Activated CD4-positive, alpha-beta T cell treated with anti-CD3 and anti-CD28 coated beads for 36 hours (primary cell): ENCODE measurements at regions not wholly inside any gene's neighbourhood (a gene's known extent, or its start where the extent isn't known, plus 50 kb on each side); places are given as distances from the start of the nearest gene placed in this dataset.

Source experiments
- ATAC-seq: fragments of 200-7000 bp; cut with Tn5 transposase; one replicate; pipeline ENCODE4 v1.10.0; 2021; ENCODE audit warnings: mild to moderate bottlenecking, moderate library complexity
- CTCF ChIA-PET: fragments of 350-600 bp; sonication (Branson Sonifier 250); formaldehyde crosslinking; loops from one replicate; lab custom pipeline; 2021; ENCODE audit warnings: antibody characterized with exemption; lab: Charles Lee
- POLR2A ChIA-PET: fragments of 350-600 bp; sonication (Branson Sonifier 250); formaldehyde crosslinking; loops from one replicate; lab custom pipeline; 2021; ENCODE audit warnings: antibody characterized with exemption, inconsistent platforms; lab: Charles Lee
- DNase-seq: peaks from one replicate; pipeline ENCODE4 v3.0.0-alpha.2; 2020
- H3K27ac Mint-ChIP-seq: one replicate; pipeline ENCODE4 v1.8.0; 2021; ENCODE audit warnings: mixed read lengths
- H3K27me3 Mint-ChIP-seq: one replicate; pipeline ENCODE4 v1.8.0; 2021; ENCODE audit warnings: mixed read lengths
- H3K36me3 Mint-ChIP-seq: one replicate; pipeline ENCODE4 v1.8.0; 2021; ENCODE audit warnings: low read depth, mixed read lengths
- H3K4me1 Mint-ChIP-seq: one replicate; pipeline ENCODE4 v1.8.0; 2021; ENCODE audit warnings: mixed read lengths
- H3K4me3 Mint-ChIP-seq: one replicate; pipeline ENCODE4 v1.8.0; 2021; ENCODE audit warnings: mild to moderate bottlenecking, moderate library complexity, mixed read lengths
- H3K9me3 Mint-ChIP-seq: one replicate; pipeline ENCODE4 v1.8.0; 2021; ENCODE audit warnings: low read depth, mixed read lengths
- intact Hi-C, 2 experiments: fragments of 100-400 bp; cut with DNase I in 1 of 2; cut with micrococcal nuclease in 1 of 2; formaldehyde crosslinking; loops; one replicate each; pipeline versions ENCODE4 v1.14.2 to v1.15.1; 2022 to 2024; cut with DNase I, micrococcal nuclease

DNA sequence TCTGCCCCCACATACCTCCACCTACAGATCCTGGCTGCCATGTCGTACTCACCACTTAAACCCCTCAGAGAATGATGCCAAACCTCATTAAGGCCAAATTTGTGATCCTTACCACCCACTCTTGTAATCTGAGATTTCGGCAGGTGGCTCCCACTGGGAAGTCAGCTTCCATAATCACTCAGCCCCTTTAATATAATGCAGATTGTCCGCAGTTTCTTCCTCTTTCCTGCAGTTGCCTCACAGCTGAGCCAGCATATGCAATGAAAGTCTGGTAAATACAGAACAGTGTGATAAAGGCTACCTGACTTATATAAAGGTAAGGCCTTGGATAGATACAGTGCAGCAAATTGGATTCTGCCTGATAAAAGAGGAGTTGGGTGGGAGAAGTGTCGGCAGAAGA lies 515.2 kb upstream of the TENM4 start:
- no peak overlapping the region for H3K4me3 Mint-ChIP-seq
- no peaks in the 10 kb centered on the region for H3K4me1 Mint-ChIP-seq
- DNase-seq (no peak), ATAC-seq (no peak)
- H3K27ac Mint-ChIP-seq = no peak overlapping the region
- POLR2A ChIA-PET = no interaction called here
- H3K9me3 Mint-ChIP-seq = peaks cover 13% of the 10 kb centered on the region
- H3K36me3 Mint-ChIP-seq = no peaks in the 10 kb centered on the region
- intact Hi-C loops = no loop called here
- H3K27me3 Mint-ChIP-seq = no peaks in the 10 kb centered on the region
- CTCF ChIA-PET = no interaction called here

DNA sequence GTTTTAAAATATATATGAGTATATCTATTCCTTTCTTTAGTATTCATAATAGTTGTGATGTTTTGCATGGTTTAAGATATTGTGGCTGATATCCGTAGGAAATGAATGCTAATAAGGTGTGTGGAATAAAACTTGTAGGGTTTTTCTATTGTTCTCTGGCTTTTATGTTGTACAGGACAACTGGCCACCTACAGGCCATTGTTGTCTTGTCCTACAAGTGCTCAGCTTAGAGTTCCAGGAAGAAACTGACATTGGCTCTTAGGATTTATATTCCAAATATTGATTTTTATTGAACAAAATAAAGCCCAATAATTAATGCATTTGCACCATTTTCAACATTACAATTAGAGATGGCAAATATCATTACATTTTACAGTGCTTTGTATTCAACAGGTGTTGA lies 512.8 kb upstream of the TENM4 start:
- no peak for ATAC-seq
- no peak overlapping the region for H3K27ac Mint-ChIP-seq
- CTCF ChIA-PET = no interaction called here

DNA sequence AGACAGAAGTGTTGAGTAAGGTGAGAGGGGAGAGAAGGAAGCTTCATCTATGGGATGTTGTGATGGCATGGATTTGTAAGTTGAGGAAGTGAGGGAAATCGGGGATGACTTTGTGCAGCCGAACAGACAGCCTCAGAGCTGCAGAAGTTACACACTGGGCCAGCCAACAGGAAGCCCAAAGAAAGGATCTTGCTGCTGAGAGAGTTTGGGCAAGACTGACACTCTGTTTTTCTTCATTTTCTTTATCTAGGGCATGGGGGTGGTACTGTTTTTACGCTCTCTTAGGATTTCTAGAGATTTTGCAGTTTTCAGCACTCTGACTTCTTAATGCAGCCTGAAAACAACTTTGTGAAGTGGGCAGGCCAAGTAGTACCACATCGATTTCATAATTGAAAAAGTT lies 509.9 kb upstream of the TENM4 start:
- H3K27ac Mint-ChIP-seq = no peak overlapping the region
- POLR2A ChIA-PET = no interaction called here
- H3K4me1 Mint-ChIP-seq = no peaks in the 10 kb centered on the region
- intact Hi-C loops = no loop called here
- no peaks in the 10 kb centered on the region for H3K36me3 Mint-ChIP-seq
- DNase-seq = no peak
- H3K9me3 Mint-ChIP-seq = peaks cover 5% of the 10 kb centered on the region
- CTCF ChIA-PET = no interaction called here
- ATAC-seq = no peak
- no peak overlapping the region for H3K4me3 Mint-ChIP-seq
- no peaks in the 10 kb centered on the region for H3K27me3 Mint-ChIP-seq

More for the DNA sequence above, 512.8 kb upstream of the TENM4 start:
- POLR2A ChIA-PET = no interaction called here
- H3K4me1 Mint-ChIP-seq = no peaks in the 10 kb centered on the region
- no peaks in the 10 kb centered on the region for H3K36me3 Mint-ChIP-seq
- peaks cover 6% of the 10 kb centered on the region for H3K9me3 Mint-ChIP-seq
- DNase-seq = no peak
- no peaks in the 10 kb centered on the region for H3K27me3 Mint-ChIP-seq
- intact Hi-C loops = no loop called here
- no peak overlapping the region for H3K4me3 Mint-ChIP-seq

DNA sequence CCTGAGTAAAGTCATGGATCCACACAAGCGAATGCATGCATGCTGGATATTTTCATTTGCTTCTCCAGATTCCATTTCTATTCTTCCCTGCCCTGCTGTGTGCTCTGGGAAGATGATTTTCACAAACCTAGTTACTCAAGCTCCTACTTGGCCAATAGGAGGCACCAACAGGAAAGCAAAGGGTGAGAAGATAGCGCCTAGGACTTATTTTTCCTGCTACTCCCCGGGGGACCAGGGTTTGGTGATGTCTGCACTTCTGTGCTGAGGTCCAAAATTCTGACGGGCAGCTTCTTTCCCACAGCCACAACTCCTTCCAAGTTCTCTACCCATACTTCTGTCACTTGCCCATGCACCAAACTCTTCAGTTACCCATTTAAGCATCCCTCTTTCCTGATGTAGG lies 509.3 kb upstream of the TENM4 start:
- DNase-seq (no peak), ATAC-seq (no peak)
- no peaks in the 10 kb centered on the region for H3K4me1 Mint-ChIP-seq
- no peak overlapping the region for H3K4me3 Mint-ChIP-seq
- no peaks in the 10 kb centered on the region for H3K36me3 Mint-ChIP-seq
- peaks cover 5% of the 10 kb centered on the region for H3K9me3 Mint-ChIP-seq
- intact Hi-C loops = no loop called here
- no peak overlapping the region for H3K27ac Mint-ChIP-seq
- CTCF ChIA-PET = no interaction called here
- POLR2A ChIA-PET = no interaction called here
- no peaks in the 10 kb centered on the region for H3K27me3 Mint-ChIP-seq

DNA sequence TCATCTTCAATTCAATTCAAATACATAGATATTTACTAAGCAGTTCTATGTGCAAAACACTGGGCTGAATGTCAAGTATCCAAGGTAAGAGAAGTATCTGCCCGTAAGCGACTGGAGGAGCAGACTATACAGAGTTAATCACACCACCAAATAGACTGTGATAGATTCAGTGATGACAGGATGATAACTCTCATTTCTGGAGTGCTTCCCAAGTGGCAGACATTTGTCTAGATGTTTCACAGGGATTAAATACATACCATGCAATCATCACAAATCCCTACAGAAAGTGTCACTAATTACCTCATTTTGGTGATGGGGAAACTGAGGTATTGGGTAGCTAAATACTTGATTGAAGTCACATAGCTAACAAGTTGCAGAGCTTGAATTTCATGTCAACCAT lies 508.7 kb upstream of the TENM4 start:
- CTCF ChIA-PET = no interaction called here
- POLR2A ChIA-PET = no interaction called here
- intact Hi-C loops = no loop called here
- Mint-ChIP-seq H3K9me3 (peaks cover 4% of the 10 kb centered on the region), H3K4me1 (no peaks in the 10 kb centered on the region), H3K4me3 (no peak overlapping the region), H3K27me3 (no peaks in the 10 kb centered on the region), H3K27ac (no peak overlapping the region), H3K36me3 (no peaks in the 10 kb centered on the region)
- ATAC-seq (no peak), DNase-seq (no peak)

DNA sequence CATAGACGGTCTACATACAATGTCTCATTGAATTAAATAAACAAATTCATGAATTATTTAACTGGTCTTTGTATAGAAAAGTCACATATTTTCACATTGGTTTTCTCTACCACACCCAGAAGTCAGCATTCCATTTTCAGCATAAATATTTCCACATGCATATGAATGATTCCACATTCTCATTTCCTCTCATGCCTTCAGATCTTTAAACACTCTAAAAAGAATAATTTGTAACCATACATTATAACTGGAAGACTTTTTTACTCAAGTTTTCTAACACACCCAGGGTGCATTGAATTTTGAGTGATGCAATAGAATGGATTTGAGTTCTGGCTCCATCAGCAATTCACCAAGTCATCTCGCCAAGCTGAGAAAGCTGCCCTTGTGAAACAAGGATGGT lies 501.8 kb upstream of the TENM4 start:
- POLR2A ChIA-PET = no interaction called here
- no peak for ATAC-seq
- Mint-ChIP-seq H3K4me3 (no peak overlapping the region), H3K4me1 (no peaks in the 10 kb centered on the region), H3K36me3 (no peaks in the 10 kb centered on the region), H3K27ac (no peak overlapping the region), H3K27me3 (no peaks in the 10 kb centered on the region), H3K9me3 (peaks cover 2% of the 10 kb centered on the region)
- DNase-seq = no peak
- intact Hi-C loops = no loop called here
- CTCF ChIA-PET = no interaction called here

DNA sequence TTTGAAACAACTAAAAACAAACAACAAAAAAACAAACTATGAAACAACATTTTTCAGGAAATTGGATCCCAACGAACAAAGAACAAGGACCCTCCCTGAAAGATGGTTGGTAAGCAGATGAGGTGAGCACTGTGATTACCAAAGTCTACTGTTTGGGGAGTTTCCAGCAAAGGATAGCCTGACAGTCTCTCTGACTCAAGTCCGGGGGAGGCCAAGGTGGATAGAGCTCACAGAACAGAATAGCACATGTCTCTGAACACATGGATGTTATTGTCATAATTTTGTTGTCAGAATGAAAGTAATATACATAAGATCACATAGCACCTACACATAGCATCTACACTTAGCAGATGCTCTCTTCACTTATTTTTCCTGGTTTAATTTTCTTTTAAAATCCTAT lies 501.3 kb upstream of the TENM4 start:
- intact Hi-C loops = no loop called here
- H3K4me1 Mint-ChIP-seq = no peaks in the 10 kb centered on the region

DNA sequence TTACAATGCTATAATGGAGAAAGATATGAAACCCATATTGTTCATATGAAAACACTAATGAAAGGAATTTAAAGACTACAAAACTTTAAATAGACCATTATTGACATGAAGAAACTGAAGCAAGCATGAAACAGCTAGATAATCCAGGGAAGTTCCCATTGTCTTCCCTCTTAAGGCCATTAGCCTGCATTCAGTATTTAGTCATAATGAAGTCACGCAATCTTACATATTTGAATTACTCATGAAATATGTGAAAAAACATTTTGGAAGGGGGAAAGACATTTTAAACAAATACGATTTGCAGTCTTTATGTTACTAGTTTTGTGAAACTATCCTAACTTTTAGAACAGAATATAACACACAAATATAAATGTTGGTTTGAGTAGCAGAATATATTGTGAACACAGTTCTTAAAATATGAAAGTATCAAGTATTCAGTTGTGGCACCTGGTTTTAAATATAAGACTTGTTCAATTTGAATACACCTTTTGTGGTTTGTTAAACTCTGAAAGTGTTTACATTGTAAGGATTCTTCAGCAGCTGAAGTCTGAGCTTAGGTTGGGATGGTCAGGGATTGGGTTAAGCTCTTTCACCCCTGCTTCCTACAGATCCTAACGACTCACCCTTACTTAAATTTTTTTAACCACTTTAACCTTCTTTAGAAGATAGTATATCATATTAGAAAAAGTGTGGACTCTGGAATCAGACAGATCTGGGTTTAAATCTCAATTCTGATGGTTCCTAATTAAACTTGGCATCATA lies 500.3 kb upstream of the TENM4 start:
- intact Hi-C loops = no loop called here
- H3K27me3 Mint-ChIP-seq = no peaks in the 10 kb centered on the region
- H3K27ac Mint-ChIP-seq = no peak overlapping the region
- no peaks in the 10 kb centered on the region for H3K36me3 Mint-ChIP-seq
- no peak overlapping the region for H3K4me3 Mint-ChIP-seq
- CTCF ChIA-PET = interaction anchor here (0.7 kb wide), 1 partner anchor 1298 kb away, joined by 3 read pairs; no protein-coding TSS in a partner anchor
- peaks cover 2% of the 10 kb centered on the region for H3K9me3 Mint-ChIP-seq
- H3K4me1 Mint-ChIP-seq = no peaks in the 10 kb centered on the region
- no peak for DNase-seq
- POLR2A ChIA-PET = no interaction called here
- ATAC-seq = no peak

More for the DNA sequence above, 501.3 kb upstream of the TENM4 start:
- Mint-ChIP-seq H3K27ac (no peak overlapping the region), H3K9me3 (no peaks in the 10 kb centered on the region), H3K36me3 (no peaks in the 10 kb centered on the region), H3K27me3 (no peaks in the 10 kb centered on the region), H3K4me3 (no peak overlapping the region)
- ATAC-seq (no peak), DNase-seq (no peak)
- CTCF ChIA-PET = no interaction called here
- POLR2A ChIA-PET = no interaction called here

DNA sequence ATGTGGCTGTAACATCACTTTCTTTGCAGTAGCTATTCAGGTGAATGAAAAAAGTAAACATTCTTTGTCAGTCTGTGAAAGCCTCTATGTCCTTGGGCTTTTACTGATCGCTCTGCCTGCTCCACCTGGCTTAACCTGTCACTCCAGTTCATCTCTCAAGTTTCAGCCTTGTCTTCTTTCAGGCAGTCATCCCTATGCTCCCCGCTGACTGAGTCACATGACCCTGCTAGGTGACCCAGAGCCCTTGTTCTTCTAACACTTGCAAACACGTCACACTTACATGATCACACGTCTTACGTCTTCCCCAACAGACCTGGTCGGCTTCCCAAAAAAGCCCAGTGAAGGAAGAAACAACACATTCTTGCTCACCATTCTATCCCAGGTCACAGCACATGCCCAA lies 499.3 kb upstream of the TENM4 start:
- intact Hi-C loops = no loop called here
- H3K27ac Mint-ChIP-seq = no peak overlapping the region
- no peaks in the 10 kb centered on the region for H3K36me3 Mint-ChIP-seq
- DNase-seq = no peak
- ChIA-PET CTCF (interaction anchor here (0.7 kb wide), 2 partner anchors 299 to 1297 kb away, joined by 3 read pairs; no protein-coding TSS in a partner anchor), POLR2A (no interaction called here)
- no peak overlapping the region for H3K4me3 Mint-ChIP-seq
- no peaks in the 10 kb centered on the region for H3K27me3 Mint-ChIP-seq
- peaks cover 2% of the 10 kb centered on the region for H3K9me3 Mint-ChIP-seq
- no peak for ATAC-seq
- no peaks in the 10 kb centered on the region for H3K4me1 Mint-ChIP-seq

DNA sequence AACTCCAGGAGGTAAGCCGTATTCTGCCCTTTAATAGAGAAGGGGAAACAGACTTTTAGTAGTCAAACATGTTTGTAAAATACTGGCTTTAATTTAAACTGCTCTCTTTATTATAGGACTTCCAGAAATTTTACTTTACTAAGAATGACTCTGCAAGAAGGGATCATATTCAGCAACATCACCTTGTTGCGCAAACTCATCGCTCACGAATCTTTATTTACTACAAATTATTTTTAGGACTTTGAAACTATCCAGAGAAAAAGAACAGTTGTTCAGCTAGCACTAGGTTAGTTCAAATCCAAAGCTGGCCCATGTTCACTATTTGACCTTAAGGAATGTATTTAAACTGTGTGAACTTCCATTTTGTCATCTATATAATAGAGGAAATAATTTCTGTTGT lies 498.3 kb upstream of the TENM4 start:
- intact Hi-C loops = no loop called here
- no peaks in the 10 kb centered on the region for H3K36me3 Mint-ChIP-seq
- no peaks in the 10 kb centered on the region for H3K4me1 Mint-ChIP-seq
- ChIA-PET CTCF (interaction anchor here (0.6 kb wide), 2 partner anchors 338 to 615 kb away, joined by 3 read pairs; no protein-coding TSS in a partner anchor), POLR2A (no interaction called here)
- H3K27ac Mint-ChIP-seq = no peak overlapping the region
- H3K9me3 Mint-ChIP-seq = peaks cover 2% of the 10 kb centered on the region
- no peak for ATAC-seq
- DNase-seq = no peak
- H3K4me3 Mint-ChIP-seq = no peak overlapping the region
- no peaks in the 10 kb centered on the region for H3K27me3 Mint-ChIP-seq

DNA sequence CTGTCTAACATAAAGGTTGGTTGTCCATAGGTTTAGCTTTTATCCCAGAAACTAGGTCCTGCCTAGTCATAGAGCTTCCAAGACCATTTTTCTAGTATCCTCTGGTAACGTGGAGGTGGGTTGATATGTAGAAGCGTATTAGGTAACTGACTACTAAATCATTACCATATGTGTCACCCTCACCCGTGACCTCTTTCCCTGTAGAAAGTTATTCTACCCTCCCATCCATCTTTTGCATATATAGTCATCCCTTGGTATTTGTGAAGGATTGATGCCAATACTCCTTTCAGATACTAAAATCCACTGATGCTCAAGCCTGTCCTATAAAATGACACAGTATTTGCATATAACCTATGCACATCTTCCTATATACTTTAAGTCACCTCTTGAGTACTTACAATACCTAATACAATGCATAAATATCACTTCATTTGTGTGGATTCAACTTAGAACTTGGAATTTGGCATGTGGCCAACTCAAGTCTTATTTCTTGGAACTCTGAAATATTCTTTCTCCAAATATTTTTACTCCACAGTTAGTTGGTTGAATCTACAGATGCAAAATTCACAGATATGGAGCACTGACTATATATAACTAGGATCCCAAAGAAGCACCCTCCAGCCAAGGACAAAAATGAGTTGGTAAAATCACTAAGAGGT lies 497.0 kb upstream of the TENM4 start:
- H3K36me3 Mint-ChIP-seq = no peaks in the 10 kb centered on the region
- no peak overlapping the region for H3K27ac Mint-ChIP-seq
- CTCF ChIA-PET = no interaction called here
- no peak for ATAC-seq
- H3K9me3 Mint-ChIP-seq = peaks cover 2% of the 10 kb centered on the region
- H3K4me1 Mint-ChIP-seq = no peaks in the 10 kb centered on the region
- intact Hi-C loops = no loop called here
- POLR2A ChIA-PET = no interaction called here
- H3K27me3 Mint-ChIP-seq = no peaks in the 10 kb centered on the region
- no peak for DNase-seq
- no peak overlapping the region for H3K4me3 Mint-ChIP-seq

DNA sequence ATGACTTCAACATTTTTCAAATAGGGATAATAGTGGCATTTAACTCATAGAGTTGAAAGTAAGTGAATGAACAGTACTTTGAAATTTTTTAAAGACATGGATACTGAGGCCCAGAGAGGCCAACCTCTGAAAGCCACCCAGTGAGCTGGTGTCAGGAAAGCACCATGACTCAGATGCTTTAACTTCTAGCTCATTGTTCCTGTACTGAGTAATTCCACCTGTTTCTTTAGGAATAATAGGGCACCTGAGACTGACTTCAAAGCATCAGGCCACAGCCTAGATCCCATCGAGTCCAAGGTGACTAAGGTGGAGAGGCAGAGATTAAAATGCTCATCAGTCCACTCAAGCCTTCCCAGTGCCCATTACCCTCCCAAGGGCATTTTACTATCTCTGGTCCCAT lies 491.8 kb upstream of the TENM4 start:
- no peak for ATAC-seq
- POLR2A ChIA-PET = no interaction called here
- no peaks in the 10 kb centered on the region for H3K4me1 Mint-ChIP-seq
- H3K4me3 Mint-ChIP-seq = no peak overlapping the region
- no peak for DNase-seq
- no peak overlapping the region for H3K27ac Mint-ChIP-seq
- H3K36me3 Mint-ChIP-seq = no peaks in the 10 kb centered on the region
- intact Hi-C loops = no loop called here
- no peaks in the 10 kb centered on the region for H3K27me3 Mint-ChIP-seq
- CTCF ChIA-PET = no interaction called here
- H3K9me3 Mint-ChIP-seq = peaks cover 2% of the 10 kb centered on the region
